ENCODE measurements at regions not wholly inside any gene's neighbourhood (a gene's known extent, or its start where the extent isn't known, plus 50 kb on each side); places are given as distances from the start of the nearest gene placed in this dataset.

DNA sequence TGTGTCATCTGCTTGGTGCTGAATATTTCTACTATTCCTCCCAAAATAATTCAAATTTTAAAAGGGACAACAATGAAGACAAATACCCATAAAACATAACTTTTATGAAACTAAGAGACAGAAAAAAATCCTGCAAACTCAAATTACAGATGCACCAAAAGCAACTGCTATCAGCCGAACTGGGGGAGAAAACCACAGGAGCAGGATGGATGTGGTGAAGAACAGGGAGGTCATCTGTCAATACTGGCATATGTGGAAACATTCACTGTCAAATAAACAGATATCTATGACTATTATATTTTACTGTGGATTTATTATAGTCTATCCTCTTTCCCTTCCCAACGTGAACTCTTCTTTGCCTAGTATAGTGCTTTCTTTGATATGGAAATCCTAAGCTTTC, 53.3 kb upstream of the CPOX start:
- DNase-seq (no peak), ATAC-seq (ENCODE audit: low read depth) (no peak)
- dilution Hi-C loops (cut with HindIII; ENCODE audit: low sequenced_read_pairs, unreplicated experiment) (no loop called here), intact Hi-C loops (cut with micrococcal nuclease) (no loop called here), in situ Hi-C loops (cut with MboI; ENCODE audit: low sequenced_read_pairs) (no loop called here)
- BruUV-seq (replicated peaks), result no TSS peak
- H3K4me1 ChIP-seq (ENCODE audit: control insufficient read depth, insufficient read depth, low read length), result no peaks in the 10 kb centered on the region
- ChIA-PET CTCF (no interaction called here), POLR2A (ENCODE audit: unreplicated experiment) (no interaction called here)
- H3K9me1 ChIP-seq (ENCODE audit: insufficient read depth, low read length), result no peaks in the 10 kb centered on the region
- no peak overlapping the region for H3K4me3 ChIP-seq (ENCODE audit: insufficient read depth, low read depth, low read length)
- H3K4me2 ChIP-seq (ENCODE audit: low read depth, low read length), result no peak overlapping the region
- no peak overlapping the region for H3K9ac ChIP-seq (ENCODE audit: low read depth, low read length)
- H3K4ac ChIP-seq (ENCODE audit: low read depth, low read length), result no peak overlapping the region
- no CpG with 5 or more reads among the region's 2 CpGs for WGBS, 2 experiments (ENCODE audit: extremely low coverage in 2 of 2, insufficient read length in 1 of 2)
- H2BK120ac ChIP-seq (ENCODE audit: low read depth, low read length), result no peak overlapping the region
- H2BK20ac ChIP-seq (ENCODE audit: low read depth, low read length), result no peak overlapping the region
- no peak overlapping the region for H2AFZ ChIP-seq (replicated peaks; ENCODE audit: low read length, poor library complexity)
- no peak overlapping the region for H2BK15ac ChIP-seq (ENCODE audit: low read depth, low read length)
- no peaks in the 10 kb centered on the region for H3K79me1 ChIP-seq (ENCODE audit: low read depth in 1 of 2, low read length in 2 of 2)
- no peak overlapping the region for H2AK5ac ChIP-seq (ENCODE audit: low read depth, low read length)
- TF ChIP-seq MXI1 (IDR thresholded peaks at IDR 0.05; ENCODE audit: borderline replicate concordance, low read depth, low read length), result no peak
- TF ChIP-seq FOS (IDR thresholded peaks at IDR 0.05; ENCODE audit: low read depth, low read length), result no peak
- no peak for TF ChIP-seq SMC3 (IDR thresholded peaks at IDR 0.05; ENCODE audit: low read depth, low read length)
- TF ChIP-seq, protein P1, sequence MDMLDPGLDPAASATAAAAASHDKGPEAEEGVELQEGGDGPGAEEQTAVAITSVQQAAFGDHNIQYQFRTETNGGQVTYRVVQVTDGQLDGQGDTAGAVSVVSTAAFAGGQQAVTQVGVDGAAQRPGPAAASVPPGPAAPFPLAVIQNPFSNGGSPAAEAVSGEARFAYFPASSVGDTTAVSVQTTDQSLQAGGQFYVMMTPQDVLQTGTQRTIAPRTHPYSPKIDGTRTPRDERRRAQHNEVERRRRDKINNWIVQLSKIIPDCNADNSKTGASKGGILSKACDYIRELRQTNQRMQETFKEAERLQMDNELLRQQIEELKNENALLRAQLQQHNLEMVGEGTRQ (IDR thresholded peaks at IDR 0.05; ENCODE audit: low read depth, low read length), result no peak
- no peak for TF ChIP-seq MAZ (IDR thresholded peaks at IDR 0.05; ENCODE audit: borderline replicate concordance, low read depth, low read length)
- TF ChIP-seq RFX5 (IDR thresholded peaks at IDR 0.05; ENCODE audit: low read depth, low read length), result no peak
- TF ChIP-seq RCOR1 (IDR thresholded peaks at IDR 0.05; ENCODE audit: insufficient replicate concordance, low read length), result no peak
- TF ChIP-seq, protein P2, sequence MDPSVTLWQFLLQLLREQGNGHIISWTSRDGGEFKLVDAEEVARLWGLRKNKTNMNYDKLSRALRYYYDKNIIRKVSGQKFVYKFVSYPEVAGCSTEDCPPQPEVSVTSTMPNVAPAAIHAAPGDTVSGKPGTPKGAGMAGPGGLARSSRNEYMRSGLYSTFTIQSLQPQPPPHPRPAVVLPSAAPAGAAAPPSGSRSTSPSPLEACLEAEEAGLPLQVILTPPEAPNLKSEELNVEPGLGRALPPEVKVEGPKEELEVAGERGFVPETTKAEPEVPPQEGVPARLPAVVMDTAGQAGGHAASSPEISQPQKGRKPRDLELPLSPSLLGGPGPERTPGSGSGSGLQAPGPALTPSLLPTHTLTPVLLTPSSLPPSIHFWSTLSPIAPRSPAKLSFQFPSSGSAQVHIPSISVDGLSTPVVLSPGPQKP (IDR thresholded peaks at IDR 0.05; ENCODE audit: borderline replicate concordance, low read depth, low read length), result no peak
- TF ChIP-seq NFE2L2 (IDR thresholded peaks at IDR 0.05; ENCODE audit: low read depth, low read length), result no peak
- no peak for TF ChIP-seq BHLHE40 (IDR thresholded peaks at IDR 0.05; ENCODE audit: low read depth, low read length)
- TF ChIP-seq MAFK (IDR thresholded peaks at IDR 0.05; ENCODE audit: low read depth, low read length), result no peak
- TF ChIP-seq, protein P3, sequence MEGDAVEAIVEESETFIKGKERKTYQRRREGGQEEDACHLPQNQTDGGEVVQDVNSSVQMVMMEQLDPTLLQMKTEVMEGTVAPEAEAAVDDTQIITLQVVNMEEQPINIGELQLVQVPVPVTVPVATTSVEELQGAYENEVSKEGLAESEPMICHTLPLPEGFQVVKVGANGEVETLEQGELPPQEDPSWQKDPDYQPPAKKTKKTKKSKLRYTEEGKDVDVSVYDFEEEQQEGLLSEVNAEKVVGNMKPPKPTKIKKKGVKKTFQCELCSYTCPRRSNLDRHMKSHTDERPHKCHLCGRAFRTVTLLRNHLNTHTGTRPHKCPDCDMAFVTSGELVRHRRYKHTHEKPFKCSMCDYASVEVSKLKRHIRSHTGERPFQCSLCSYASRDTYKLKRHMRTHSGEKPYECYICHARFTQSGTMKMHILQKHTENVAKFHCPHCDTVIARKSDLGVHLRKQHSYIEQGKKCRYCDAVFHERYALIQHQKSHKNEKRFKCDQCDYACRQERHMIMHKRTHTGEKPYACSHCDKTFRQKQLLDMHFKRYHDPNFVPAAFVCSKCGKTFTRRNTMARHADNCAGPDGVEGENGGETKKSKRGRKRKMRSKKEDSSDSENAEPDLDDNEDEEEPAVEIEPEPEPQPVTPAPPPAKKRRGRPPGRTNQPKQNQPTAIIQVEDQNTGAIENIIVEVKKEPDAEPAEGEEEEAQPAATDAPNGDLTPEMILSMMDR (conservative IDR thresholded peaks at IDR 0.05; ENCODE audit: low read depth, low read length), result no peak
- H2AK9ac ChIP-seq (replicated peaks; ENCODE audit: low read depth, low read length, poor library complexity), result no peak overlapping the region
- H3K14ac ChIP-seq (replicated peaks; ENCODE audit: low read depth, low read length), result no peak overlapping the region
- no peaks in the 10 kb centered on the region for H3K36me3 ChIP-seq (ENCODE audit: control insufficient read depth, insufficient read depth, low read length)
- H2BK5ac ChIP-seq (ENCODE audit: low read depth, low read length, poor library complexity, severe bottlenecking), result no peak overlapping the region
- H3K23ac ChIP-seq (ENCODE audit: low read depth, low read length), result no peak overlapping the region
- H3K27ac ChIP-seq (ENCODE audit: insufficient read depth, low read length), result no peak overlapping the region
- no peaks in the 10 kb centered on the region for H4K20me1 ChIP-seq (ENCODE audit: insufficient read depth, low read length)
- H4K5ac ChIP-seq (ENCODE audit: low read depth, low read length), result no peak overlapping the region
- H3K9me3 ChIP-seq (ENCODE audit: control insufficient read depth, insufficient read depth, low read length), result no peaks in the 10 kb centered on the region
- H3K27me3 ChIP-seq (ENCODE audit: control insufficient read depth, insufficient read depth, low read length), result peaks cover 5% of the 10 kb centered on the region; the same call in 1 of the 2 replicates
- no peak overlapping the region for H3K56ac ChIP-seq (ENCODE audit: extremely low read depth, insufficient read depth, low read length)
- H4K91ac ChIP-seq (ENCODE audit: insufficient read depth, low read depth, low read length), result no peak overlapping the region
- H3K18ac ChIP-seq (ENCODE audit: low read depth, low read length), result no peak overlapping the region
- no peak overlapping the region for H4K8ac ChIP-seq (ENCODE audit: low read depth in 2 of 2, low read length in 2 of 2)
